Activated CD4-positive, alpha-beta T cell treated with anti-CD3 and anti-CD28 coated beads, Interleukin-2, amount 50 U/mL, for 48 hours (primary cell): ENCODE measurements at regions not wholly inside any gene's neighbourhood (a gene's known extent, or its start where the extent isn't known, plus 50 kb on each side); places are given as distances from the start of the nearest gene placed in this dataset.

Source experiments
- DNase-seq, 2 experiments: peaks; one replicate each; pipeline ENCODE4 v3.0.0-alpha.2; 2020

- DNase-seq, result no peak
These were observed 476.4 kb downstream of the VRK1 start for GRCh38 chr14:97273540-97273939.

GRCh38 chr14:97274626-97275025, 477.4 kb downstream of the VRK1 start:
- DNase-seq, result no peak

DNA sequence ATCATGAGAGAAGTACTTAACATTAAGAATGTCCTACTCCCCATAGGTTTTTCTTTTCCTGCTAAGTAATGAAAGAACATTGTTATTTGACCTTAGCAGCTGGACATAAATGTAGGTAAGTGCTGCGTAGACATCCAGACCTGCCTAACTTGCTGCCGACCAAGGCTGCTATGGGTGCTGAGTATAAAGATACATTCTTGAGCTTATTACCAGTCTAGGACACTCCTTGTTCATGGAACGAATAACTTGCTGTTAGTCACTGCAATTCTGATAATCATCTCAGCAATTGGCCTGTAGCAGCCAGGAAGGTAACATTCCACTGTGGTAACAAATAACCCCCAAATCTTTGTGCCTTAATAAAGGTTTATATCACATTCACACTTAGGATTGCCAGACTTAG, 478.1 kb downstream of the VRK1 start:
- DNase-seq, result no peak

DNA sequence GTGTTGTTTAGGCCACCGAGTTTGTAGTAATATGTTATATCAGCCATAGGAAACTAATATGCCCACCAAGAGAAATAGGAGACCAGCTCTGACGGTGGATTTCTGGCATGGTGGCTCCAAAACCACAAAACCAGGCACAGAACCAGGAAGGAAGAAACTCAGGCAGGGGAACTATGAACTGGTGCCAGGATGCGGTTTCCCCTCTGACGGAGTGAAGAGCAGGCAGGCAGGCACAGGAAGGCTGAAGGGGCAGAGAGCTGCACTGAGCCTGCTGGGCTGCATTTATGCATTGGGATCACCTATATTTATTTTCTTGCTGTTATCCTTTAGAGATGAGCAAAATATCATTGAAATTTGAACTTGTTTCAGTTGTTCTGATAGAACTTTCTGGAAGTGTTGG, 479.4 kb downstream of the VRK1 start:
- no peak for DNase-seq

DNA sequence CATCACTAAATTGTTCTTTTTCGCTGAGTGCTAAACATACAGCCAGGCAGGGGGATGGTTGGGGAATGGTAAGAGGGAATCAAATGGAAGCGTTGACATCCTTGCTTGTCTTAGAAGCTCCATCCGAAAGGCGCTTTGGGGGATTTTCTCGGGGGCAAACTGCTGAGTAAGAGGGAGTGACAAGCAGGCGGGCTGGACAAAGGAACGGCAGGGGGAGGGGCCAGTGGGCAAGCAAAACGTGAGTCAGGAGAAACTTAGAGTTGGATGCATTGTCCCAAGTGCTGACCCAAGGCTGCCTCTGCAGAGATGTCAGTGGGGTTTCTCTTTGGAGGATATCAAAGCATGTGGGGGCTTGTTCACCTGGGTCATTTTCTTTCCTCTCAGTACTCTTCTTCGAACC, 480.5 kb downstream of the VRK1 start:
- no peak for DNase-seq

DNA sequence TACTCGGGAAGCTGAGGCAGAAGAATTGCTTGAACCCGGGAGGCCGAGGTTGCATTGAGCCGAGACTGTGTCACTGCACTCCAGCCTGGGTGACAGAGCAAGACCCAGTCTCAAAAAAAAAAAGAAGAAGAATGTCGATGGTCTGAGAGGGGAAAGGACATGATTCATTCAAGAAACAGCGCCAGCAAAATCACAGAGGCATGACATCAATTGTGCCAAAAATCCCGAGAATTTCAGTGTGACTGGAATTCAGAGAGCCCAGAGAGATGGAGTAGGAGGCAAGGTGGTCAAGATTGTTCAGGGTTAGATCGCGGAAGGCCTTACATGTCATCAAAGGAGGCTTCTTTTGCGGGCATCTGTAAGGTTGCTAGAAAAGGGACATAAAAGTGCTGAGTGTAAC, 483.3 kb downstream of the VRK1 start:
- DNase-seq, result no peak

DNA sequence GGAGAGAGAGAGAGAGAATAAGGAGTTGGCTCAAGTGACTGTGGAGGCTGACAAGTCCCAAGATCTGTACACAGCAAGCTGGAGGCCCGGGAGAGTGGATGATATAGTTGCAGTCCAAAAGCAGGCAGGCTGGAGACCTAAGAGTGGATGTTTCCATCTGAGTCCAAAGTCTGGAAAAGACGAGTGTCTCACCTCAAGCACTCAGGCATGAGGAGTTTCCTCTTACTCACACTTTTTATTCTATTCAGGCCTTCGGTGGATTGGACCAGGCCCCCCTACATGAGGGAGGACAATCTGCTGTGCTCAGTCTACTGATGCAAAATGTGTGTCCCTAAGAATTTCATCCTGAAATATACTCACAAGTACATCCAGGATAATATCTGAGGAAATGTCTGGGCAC, 484.6 kb downstream of the VRK1 start:
- DNase-seq, result no peak

- DNase-seq, result no peak
These were observed 485.2 kb downstream of the VRK1 start for GRCh38 chr14:97282210-97283004.

DNA sequence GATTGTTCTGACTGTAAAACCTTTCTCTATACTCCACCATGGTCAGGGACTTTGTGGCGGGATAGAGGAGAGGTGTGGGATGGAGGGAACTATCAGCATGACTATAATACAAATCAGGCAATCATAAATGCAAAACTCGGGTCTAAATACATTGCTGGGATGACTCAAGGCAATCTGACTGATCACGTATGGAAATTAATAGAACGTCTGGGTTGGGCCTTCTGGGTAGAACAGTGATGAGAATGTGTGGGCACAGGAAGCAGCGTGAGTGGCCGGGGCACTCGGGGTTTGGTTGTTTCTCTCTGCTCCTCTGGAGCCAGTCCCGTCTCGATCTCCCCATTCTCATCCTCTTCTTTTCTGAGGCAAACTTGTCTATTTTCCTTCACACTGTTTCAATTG, 485.8 kb downstream of the VRK1 start:
- no peak for DNase-seq

DNA sequence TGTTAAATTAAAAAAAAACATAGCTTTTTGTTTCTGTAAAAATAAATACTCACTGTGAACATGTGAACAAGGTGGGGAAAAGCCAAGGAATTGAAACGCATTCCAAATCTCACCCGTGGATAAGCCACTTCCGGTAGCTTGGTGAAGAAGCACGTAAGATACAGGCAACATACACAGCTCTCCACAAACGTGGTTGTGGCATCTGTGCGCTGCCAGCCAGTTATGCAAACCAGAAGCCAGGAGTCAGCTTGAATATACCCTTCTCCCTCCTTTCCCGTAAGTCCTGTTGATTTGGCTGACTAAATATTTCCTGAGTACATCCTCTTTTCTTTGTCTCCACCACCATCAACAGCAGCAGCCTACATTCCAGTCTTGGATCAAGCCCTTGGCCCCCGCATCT, 486.2 kb downstream of the VRK1 start:
- no peak for DNase-seq

GRCh38 chr14:97283841-97284240, 486.7 kb downstream of the VRK1 start:
- no peak for DNase-seq

DNA sequence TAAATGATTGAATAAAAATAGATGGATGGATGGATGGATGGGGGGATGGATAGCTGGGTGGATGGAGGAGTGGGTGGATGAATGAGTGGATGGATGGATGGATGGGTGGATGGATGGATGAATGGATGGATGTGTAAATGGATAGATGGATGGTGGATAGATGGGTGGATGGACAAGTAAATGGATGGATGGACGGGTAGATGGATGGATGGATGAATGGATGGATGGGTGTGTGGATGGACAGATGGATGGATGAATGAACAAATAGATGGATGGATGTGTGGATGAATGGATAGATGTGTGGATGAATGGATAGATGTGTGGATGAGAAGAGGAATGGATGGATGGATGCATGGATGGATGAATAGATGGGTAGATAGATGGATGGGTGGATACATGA, 490.8 kb downstream of the VRK1 start:
- no peak for DNase-seq

GRCh38 chr14:97290065-97290464, 492.9 kb downstream of the VRK1 start:
- peak in 1 of 2 experiments; percentile 11 for DNase-seq

DNA sequence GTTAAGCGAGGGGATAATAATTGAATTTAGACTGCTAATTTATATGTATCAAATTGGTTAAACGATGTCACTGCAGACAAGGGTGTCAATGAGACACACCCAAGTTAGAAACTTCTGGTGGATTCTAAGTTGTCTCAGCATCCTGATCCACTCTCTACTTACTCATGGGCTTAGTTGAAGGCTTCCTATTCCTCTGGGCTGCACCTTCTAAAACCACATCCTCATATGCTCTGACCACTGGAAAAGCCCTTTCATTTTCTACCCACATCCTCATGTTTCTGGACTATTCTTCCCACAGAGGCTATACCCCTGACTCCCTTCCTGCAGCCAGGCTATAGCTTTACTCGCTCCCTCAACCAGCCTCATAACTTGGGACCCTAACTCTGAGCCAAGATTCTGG, 493.8 kb downstream of the VRK1 start:
- DNase-seq, result no peak

- DNase-seq, result no peak
These were observed 496.5 kb downstream of the VRK1 start for GRCh38 chr14:97293659-97294058.

- DNase-seq, result no peak
These were observed 498.0 kb downstream of the VRK1 start for GRCh38 chr14:97295108-97295710.

DNA sequence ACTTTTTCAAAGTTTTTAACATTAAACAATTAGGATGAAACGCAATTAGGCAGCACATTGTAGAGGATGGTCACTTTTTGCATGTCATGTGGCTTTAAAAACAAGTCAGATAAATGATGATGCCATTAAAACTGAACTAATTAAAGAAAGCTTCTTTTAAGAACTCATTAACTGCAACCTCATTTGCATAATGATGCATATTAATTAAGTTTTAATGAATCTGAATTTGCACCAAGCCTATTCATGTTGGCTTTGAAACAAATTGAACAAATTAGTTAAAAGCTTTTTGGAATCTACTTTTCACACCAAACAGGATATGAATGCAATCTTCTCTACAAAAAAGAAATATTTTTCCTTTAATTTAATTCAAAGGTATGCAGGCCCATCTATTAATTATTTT, 499.0 kb downstream of the VRK1 start:
- no peak for DNase-seq

DNA sequence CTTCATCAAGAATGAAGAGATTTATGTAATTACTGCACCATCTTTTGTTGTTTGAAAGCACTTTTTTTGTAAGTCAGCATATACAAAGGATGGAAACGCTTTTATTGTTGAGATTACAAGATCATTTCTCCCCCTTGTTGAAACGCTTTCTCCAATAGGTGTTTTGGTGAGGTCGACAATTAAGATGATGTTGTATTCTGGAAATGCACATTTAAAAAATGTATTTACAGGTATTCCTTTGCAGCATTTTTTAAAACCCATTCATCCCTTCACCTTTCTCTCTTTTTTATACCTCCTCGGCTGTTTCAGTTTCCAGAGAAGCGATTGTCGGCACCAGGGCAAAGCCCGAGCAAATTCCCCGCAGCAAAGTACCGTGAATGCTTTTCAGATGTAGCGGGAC, 499.9 kb downstream of the VRK1 start:
- no peak for DNase-seq

DNA sequence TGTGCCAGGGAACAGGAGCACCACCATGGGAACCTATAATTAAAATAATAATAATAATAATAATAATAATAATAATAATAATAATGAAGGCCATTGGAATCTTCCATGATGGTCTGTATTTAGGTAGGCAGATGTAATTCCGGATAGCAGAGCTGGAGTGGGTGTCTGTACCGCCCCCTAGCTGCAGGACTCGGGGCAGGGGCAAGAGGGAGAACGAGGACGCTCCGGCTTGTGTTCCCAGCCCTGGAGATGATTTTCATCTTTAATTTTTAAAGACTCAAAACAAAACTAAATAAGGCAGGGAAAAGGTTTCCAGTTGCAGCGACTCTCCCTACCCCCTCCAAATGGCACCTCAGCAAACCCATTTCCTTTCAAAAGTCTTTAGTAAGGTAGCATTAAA, 501.1 kb downstream of the VRK1 start:
- DNase-seq, result peak in 1 of 2 experiments; percentile 36

- DNase-seq, result no peak
These were observed 501.6 kb downstream of the VRK1 start for GRCh38 chr14:97298736-97299135.

DNA sequence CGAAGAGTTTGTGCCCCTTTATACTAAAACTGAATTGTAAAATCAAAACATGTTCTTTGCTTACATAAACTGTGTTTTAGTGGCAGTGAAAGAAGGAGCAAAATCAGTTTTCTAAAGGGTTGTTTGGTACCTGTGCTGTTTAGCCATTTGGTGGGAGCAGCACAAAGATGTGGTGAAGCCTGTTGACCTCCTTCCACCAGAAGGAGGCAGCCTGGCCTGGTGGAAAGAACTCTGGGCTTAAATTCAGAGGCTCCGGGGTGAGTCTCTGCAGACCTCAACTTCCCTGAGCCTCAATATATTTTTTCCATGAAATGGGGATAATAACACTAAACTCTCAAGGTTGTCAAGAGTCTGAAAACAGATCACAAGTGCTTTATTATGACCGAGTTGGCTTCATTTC, 502.5 kb downstream of the VRK1 start:
- peak; percentile 28 to 36 for DNase-seq

DNA sequence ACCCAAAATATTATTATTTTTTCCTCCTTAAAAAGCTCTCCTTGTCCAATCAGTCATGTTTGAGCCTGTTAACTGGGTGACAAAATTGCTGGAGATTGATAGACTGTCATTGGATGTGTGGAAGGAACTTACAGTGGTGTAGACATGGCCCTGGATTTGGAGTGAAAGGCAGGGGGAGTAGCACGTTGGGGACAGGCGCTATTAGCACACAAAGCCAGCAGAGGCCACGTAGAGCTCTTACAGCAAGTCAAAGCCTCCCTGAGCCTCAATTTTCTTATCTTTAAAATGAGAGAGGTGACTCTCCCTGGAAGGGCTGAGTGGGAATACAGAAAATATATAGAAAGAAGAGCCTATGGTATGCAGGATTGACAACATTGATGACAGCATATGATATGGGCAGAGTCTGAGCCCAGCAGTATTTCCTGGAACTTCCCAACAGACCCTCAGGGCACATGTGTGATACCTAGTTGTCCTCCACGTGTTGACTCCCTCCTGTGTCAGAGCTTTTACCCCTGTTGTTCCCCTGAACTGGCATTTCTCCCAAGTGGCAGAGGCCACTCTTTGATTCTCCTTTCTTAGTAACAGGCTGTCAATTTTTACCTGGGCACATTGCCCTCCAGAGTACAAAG, 504.9 kb downstream of the VRK1 start:
- no peak for DNase-seq

- peak in 1 of 2 experiments; percentile 20 for DNase-seq
These were observed 509.1 kb downstream of the VRK1 start for GRCh38 chr14:97306133-97306759.

GRCh38 chr14:97306760-97307246, 509.6 kb downstream of the VRK1 start:
- peak in 1 of 2 experiments; percentile 19 for DNase-seq
